Right lobe of liver (tissue), 6 donors: ENCODE measurements at regions not wholly inside any gene's neighbourhood (a gene's known extent, or its start where the extent isn't known, plus 50 kb on each side); places are given as distances from the start of the nearest gene placed in this dataset.

Experiments used
- ATAC-seq, 4 donors: fragments of 200-7000 bp; cut with Tn5 transposase; one replicate each; pipeline ENCODE4 v1.9.1; 2020; ENCODE audit warnings: mild to moderate bottlenecking in 4 of 4, moderate library complexity in 4 of 4
- DNase-seq, 3 donors: peaks; one replicate each; pipeline ENCODE4 v3.0.0-alpha.2; 2020
- H3K27ac ChIP-seq, 3 donors: fragments of 200-600 bp; one replicate each; pipeline ENCODE4 v1.8.0; 2022
- H3K27me3 ChIP-seq, 2 donors: fragments of 200-600 bp; one replicate each; pipeline ENCODE4 v1.8.0; 2022
- H3K36me3 ChIP-seq, 4 donors: fragments of 200-600 bp; sonication (generic) in 1 of 4; one replicate each; pipeline versions ENCODE4 v1.5.1 to v1.8.0; 2017 to 2022; ENCODE audit warnings: control low read depth in 1 of 4
- H3K4me1 ChIP-seq, 4 donors: fragments of 200-600 bp; sonication (generic) in 1 of 4; one replicate each; pipeline versions ENCODE4 v1.5.1 to v1.8.0; 2017 to 2022; ENCODE audit warnings: control low read depth in 1 of 4
- H3K4me3 ChIP-seq, 3 donors: fragments of 200-600 bp; one replicate each; pipeline ENCODE4 v1.8.0; 2022
- H3K9me3 ChIP-seq, 4 donors: fragments of 200-600 bp; sonication (generic) in 1 of 4; one replicate each; pipeline versions ENCODE4 v1.5.1 to v1.8.0; 2017 to 2022; ENCODE audit warnings: control low read depth in 1 of 4
- POLR2A ChIP-seq: fragments of 450-650 bp; IDR thresholded peaks from one replicate; pipeline ENCODE4 v1.6.1; 2017; ENCODE audit warnings: antibody characterized with exemption, mild to moderate bottlenecking
- WGBS: methylation state at CpG from one replicate; pipeline ENCODE4 v1.1.6; 2018; ENCODE audit warnings: low coverage, low lambda C conversion rate; ENCODE audit not compliant: insufficient coverage; ENCODE audit errors: missing lambda C conversion rate; 5-methylcytosine and 5-hydroxymethylcytosine counted together
- intact Hi-C, 2 donors: fragments of 100-400 bp; cut with DNase I; formaldehyde crosslinking; loops; one replicate each; pipeline versions ENCODE4 v1.11.2 to v1.14.1; 2022
- TF ChIP-seq, protein P1 (sequence below), 4 donors: fragments of 200-600 bp in 3 of 4; fragments of 450-650 bp in 1 of 4; IDR thresholded peaks; one replicate each; pipeline versions ENCODE4 v1.5.1 to v1.8.0; 2016 to 2022; ENCODE audit warnings: antibody characterized with exemption in 4 of 4, mild to moderate bottlenecking in 2 of 4
- donor health status: DM: no; HTN: yes; CAD: no.
- donor health status: DM: no; HTN: no; CAD: no.
- donor health status: DM: no; HTN: no; CAD: no.
- donor health status: DM: no; HTN: yes; CAD: no.
- donor health status: DM: no; HTN: yes; CAD: no.

DNA sequence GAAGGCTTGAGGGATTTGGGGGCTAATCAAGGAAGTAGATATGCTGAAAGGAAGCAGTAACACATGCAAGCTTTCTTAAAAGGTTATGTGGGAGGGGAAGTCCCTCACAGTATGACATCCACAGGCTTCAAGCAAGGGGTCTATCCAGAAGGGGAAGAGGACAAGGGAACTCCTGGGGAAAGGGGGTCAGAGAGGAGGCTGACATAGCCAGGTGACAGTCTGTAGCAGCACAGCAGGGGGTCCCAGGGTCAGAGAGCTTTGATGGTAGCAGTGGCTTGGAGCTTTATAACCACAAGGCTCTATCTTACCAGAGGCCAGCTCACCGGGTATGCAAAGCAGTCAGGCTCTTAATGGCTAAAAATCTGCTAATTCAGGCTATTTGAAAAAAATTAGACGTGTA lies 150.6 kb upstream of the NSMCE3 start:
- 60% methylated on average over 2 of the region's 2 CpGs for WGBS

DNA sequence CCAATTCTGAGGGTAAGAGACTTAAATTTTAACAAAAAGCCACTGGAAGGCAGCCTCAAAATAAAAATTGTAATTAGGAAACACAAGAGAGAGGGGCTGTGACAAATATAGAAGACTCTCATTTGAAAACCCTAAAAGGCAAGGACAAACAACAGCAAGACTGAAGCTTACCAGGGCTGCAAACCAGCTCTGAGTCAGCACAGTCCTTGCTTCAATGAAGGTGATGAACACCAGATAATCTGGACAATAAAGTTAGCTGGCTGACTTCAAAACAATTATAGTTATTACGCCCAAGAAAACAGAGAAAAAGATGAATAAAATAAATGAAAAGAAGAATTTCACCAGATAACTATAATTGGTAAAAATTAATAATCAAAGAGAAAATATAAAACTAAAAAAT lies 149.3 kb upstream of the NSMCE3 start:
- WGBS: 86% methylated on average over 1 of the region's 1 CpG
- Histone ChIP-seq H3K9me3 (no peaks in the 10 kb centered on the region), H3K36me3 (no peaks in the 10 kb centered on the region), H3K27me3 (no peaks in the 10 kb centered on the region), H3K4me3 (no peak overlapping the region), H3K27ac (no peak overlapping the region), H3K4me1 (no peaks in the 10 kb centered on the region)
- intact Hi-C loops: no loop called here
- TF ChIP-seq, protein P1, sequence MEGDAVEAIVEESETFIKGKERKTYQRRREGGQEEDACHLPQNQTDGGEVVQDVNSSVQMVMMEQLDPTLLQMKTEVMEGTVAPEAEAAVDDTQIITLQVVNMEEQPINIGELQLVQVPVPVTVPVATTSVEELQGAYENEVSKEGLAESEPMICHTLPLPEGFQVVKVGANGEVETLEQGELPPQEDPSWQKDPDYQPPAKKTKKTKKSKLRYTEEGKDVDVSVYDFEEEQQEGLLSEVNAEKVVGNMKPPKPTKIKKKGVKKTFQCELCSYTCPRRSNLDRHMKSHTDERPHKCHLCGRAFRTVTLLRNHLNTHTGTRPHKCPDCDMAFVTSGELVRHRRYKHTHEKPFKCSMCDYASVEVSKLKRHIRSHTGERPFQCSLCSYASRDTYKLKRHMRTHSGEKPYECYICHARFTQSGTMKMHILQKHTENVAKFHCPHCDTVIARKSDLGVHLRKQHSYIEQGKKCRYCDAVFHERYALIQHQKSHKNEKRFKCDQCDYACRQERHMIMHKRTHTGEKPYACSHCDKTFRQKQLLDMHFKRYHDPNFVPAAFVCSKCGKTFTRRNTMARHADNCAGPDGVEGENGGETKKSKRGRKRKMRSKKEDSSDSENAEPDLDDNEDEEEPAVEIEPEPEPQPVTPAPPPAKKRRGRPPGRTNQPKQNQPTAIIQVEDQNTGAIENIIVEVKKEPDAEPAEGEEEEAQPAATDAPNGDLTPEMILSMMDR (IDR thresholded peaks at IDR 0.05): no peak
- DNase-seq (no peak), ATAC-seq (no peak)

More for the DNA sequence above, 150.6 kb upstream of the NSMCE3 start:
- H3K4me1 ChIP-seq: no peaks in the 10 kb centered on the region
- H3K27ac ChIP-seq: no peak overlapping the region
- H3K9me3 ChIP-seq: no peaks in the 10 kb centered on the region
- intact Hi-C loops: no loop called here
- no peaks in the 10 kb centered on the region for H3K27me3 ChIP-seq
- ATAC-seq: no peak
- H3K36me3 ChIP-seq: no peaks in the 10 kb centered on the region
- TF ChIP-seq, protein P1 (IDR thresholded peaks at IDR 0.05): no peak
- no peak for TF ChIP-seq POLR2A
- DNase-seq: peak in 1 of 3 donors; percentile 14
- no peak overlapping the region for H3K4me3 ChIP-seq

DNA sequence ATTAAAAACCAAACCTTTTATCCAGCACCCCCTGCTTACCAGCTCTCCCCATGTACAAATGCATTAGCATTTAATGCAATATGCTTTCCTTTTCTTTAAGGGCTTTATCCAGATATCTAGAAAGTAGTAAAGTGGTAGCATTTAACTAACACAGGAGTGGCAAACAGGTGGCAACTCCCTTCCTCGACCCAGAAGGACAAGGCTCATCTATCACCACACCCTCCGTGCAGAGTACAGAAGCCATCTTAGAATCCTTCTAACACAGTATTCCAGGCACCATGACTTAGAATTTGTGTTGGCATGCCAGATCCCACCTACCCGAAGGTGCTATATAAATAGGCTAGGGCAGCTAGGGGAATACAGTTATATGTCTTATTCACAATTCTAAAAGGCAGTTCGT lies 148.6 kb upstream of the NSMCE3 start:
- H3K27me3 ChIP-seq: no peaks in the 10 kb centered on the region
- no peaks in the 10 kb centered on the region for H3K4me1 ChIP-seq
- DNase-seq (no peak), ATAC-seq (no peak)
- H3K36me3 ChIP-seq: no peaks in the 10 kb centered on the region
- intact Hi-C loops: no loop called here
- TF ChIP-seq POLR2A: no peak
- TF ChIP-seq, protein P1 (IDR thresholded peaks at IDR 0.05): no peak
- WGBS: 52% methylated on average over 4 of the region's 4 CpGs
- H3K9me3 ChIP-seq: no peaks in the 10 kb centered on the region
- no peak overlapping the region for H3K27ac ChIP-seq
- no peak overlapping the region for H3K4me3 ChIP-seq

DNA sequence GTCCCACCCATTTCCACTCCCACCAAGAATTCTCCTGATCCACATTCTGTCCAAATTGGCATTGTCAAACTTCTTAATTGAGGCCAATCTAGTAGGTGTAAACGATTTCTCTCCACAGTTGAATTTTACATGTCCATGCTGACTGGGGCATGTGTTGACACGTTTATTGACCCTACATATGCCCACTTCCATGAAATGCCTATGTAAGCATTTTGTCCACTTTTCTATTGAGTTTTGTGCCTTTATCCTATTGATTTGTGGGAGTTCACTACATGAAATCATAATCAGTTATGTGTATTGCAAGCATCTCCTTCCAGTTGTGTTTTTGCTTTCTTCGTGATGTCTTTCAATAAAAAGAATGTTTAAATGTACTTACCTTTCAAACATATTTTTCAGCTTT lies 141.7 kb upstream of the NSMCE3 start:
- ATAC-seq (no peak), DNase-seq (no peak)
- H3K36me3 ChIP-seq: no peaks in the 10 kb centered on the region
- H3K27me3 ChIP-seq: no peaks in the 10 kb centered on the region
- H3K9me3 ChIP-seq: no peaks in the 10 kb centered on the region
- TF ChIP-seq, protein P1 (IDR thresholded peaks at IDR 0.05): no peak
- no peak for TF ChIP-seq POLR2A
- no peaks in the 10 kb centered on the region for H3K4me1 ChIP-seq
- intact Hi-C loops: no loop called here
- 56% methylated on average over 3 of the region's 3 CpGs for WGBS
- H3K4me3 ChIP-seq: no peak overlapping the region
- no peak overlapping the region for H3K27ac ChIP-seq

GRCh38 chr15:29410338-29410737 lies 140.7 kb upstream of the NSMCE3 start:
- WGBS: 60% methylated on average over 2 of the region's 9 CpGs
- Histone ChIP-seq H3K4me3 (no peak overlapping the region), H3K36me3 (no peaks in the 10 kb centered on the region), H3K27ac (no peak overlapping the region), H3K27me3 (no peaks in the 10 kb centered on the region), H3K4me1 (no peaks in the 10 kb centered on the region), H3K9me3 (no peaks in the 10 kb centered on the region)
- no peak for ATAC-seq
- DNase-seq: no peak
- intact Hi-C loops: no loop called here
- TF ChIP-seq POLR2A: no peak
- TF ChIP-seq, protein P1 (IDR thresholded peaks at IDR 0.05): no peak
